GM19328 (cell line): ENCODE measurements at regions not wholly inside any gene's neighbourhood (a gene's known extent, or its start where the extent isn't known, plus 50 kb on each side); places are given as distances from the start of the nearest gene placed in this dataset.

ENCODE experiments used
- ATAC-seq: cut with Tn5 transposase; IDR thresholded peaks from one replicate; pipeline ENCODE4 v1.9.1; 2021; ENCODE audit warnings: mild to moderate bottlenecking, moderate library complexity; ENCODE audit not compliant: unreplicated experiment

DNA sequence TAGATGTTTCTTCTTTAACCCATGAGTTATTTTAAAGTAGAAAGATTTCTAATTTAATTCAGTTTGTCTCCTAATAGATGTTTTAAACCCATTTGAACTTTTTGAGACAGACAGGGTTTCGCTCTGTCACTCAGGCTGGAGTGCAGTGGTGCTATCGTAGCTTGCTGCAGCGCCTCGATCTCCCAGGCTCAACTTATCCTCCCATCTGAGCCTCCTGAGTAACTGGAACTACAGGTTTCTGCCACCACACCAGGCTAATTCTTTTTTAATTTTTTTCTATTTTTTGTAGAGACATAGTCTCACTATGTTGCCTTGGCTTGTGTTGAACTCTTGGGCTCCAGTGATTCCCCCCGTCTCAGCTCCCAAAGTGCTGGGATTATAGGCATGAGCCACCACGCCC lies 53.0 kb upstream of the RAB18 start:
- ATAC-seq = no peak

DNA sequence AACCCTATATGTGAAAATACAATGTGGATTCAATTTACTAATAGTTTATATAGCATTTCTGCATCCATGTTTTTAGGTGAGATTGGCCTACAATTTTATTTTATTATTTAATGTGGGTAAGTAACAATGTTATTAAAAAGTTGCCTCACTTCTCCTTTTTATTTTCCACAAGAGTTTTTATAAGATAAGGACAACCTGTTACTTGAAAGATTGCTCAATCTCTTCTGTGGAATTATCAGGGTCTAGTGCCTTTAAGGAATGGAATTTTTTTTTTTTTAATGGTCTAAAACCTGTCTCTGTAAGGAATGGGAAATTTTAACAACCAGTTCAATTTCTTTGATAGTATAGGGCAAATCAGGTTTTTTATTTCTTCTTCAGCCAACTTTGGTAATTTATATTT lies 53.9 kb upstream of the RAB18 start:
- no peak for ATAC-seq

DNA sequence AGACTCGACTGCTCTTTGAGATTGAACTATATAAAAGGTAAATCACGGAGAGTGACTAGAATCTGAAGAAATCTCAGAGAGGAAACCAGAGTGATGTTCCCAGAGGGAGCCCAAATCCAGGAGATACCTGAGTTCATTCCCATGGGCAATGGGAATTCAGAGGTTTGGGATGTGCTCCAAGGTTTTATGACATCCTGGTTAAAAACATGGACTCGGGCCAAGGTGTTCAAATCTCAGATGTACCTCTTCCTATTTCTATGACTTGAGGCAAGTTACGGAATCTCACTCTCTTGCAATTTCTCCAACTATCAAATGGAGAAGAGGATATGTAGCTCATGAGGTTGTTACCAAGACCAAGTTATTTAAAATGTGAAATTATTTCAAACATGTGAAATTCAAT lies 54.5 kb upstream of the RAB18 start:
- no peak for ATAC-seq

DNA sequence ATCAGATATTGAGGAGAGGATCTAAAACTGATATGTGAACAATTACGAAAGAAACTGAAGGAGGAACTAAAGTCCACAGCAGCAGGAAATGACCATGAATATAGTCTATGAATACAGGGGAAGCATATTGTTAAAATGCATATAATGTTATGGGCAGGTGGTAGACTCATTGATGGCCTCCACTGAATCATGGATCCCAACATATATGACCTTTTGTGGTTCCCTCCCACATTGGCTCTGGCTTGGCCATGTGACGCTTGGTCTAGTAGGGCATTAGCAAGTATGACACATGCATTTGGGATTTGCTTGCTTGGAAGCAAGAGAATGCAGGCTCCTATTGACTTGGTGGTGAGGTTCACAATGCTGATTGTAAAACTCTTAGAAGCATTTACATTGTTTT lies 55.2 kb upstream of the RAB18 start:
- no peak for ATAC-seq

DNA sequence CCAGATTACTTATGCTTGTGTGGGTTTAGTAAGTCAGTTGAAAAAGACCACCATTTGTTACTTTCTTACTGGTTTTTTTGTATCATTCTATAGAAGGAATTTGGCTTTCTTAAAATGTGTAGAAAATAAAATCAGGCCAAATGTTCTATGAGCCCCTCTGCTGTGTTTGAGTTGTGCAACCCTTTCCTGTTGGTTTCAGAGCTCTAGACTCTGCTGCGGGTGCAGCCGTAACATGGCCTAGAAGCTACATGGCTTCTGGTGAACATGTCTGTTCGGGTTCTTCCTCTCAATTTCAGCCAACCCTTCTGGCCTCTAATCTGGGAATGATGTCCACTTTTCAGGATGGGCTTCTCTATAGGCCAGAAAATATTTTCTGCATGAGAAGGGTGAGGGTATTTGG lies 56.6 kb upstream of the RAB18 start:
- no peak for ATAC-seq

DNA sequence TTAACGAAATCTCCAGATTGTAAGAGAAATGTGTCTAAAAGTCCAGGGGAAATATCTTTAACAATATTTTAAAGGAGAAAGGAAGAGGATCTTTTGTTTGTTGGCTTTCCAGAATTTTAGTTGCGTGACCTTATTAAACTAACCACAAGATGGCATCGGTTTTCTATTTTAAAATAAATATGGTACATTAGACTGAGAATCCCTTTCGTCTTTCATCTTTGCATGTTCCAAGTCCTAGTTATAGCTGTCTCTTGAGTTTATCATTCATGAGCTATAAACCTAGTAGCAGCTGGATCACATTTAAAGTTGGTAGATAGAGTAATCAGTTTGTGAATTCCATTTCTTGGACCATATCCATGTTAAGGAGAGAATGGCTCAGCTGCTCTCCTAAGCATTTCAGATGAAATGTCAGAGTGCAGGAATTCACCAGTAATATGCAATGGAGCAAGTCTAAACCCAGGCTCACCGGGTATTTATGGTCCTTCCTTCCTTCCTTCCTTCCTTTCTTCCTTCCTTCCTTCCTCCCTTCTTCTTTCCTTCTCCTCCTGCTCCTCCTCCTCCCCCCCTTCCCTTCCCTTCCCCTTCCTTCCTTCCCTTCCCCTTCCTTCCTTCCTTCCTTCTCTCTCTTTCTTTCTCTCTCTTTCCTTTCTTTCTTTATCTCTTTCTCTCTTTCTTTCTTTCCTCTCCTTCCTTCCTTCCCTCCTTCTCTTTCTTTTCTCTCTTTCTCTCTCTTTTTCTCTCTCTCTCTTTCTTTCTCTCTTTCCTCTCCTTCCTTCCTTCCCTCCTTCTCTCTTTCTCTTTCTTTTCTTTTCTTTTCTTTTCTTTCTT lies 57.8 kb upstream of the RAB18 start:
- no peak for ATAC-seq

DNA sequence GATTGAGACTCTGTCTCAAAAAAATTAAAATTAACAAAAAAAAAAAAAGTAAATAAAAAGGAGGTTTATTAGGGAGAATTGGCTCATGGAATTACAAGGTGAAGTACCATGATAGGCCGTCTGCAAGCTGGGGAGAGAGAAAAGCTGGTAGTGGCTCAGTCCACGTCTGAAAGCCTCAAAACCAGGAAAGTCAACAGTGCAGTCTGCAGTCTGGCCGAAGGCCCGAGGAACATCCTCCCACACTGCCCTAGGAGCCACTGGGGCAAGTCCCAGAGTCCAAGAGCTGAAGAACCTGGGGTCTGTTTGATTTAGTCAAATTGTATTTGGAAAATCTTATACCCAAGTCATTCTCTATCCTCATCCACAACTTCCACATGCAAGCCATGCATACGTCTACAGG lies 59.0 kb upstream of the RAB18 start:
- no peak for ATAC-seq

DNA sequence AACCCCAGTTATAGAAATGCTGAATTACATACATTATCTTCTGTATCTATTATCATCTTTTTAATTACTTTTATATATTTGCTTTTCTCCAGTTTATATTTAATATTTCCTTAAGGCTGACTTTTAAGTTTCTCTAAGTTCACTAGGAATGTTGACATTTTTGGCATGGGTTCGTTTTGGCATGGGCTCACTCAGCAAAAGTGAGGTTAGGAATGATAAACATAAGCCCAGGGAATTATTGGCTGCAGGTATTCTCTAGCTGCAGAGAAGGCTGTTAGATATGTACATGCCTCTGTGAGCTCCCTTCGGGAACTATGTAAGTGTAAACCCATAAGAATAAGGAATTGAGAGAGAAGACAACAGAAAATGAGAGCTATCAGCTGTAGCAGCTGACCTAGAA lies 63.6 kb upstream of the RAB18 start:
- ATAC-seq = no peak

DNA sequence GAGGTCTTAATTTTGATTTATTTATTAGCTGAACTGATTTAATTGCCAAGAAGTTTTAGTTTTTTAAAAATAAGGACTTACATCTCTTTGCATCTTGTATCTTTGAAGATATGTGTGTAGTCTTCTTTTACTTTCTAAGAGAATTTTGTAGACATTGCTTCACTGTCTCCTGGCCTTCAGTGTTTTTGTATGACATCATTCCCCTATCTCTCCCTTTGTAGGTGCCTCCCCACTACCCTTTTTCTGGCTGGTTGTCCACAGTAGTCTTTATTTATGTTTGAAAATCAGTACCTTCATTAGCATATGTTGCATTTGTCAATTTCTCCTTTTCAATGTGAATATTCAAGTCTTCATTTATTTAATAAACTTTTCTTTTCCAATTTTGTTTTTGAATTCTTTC lies 64.1 kb upstream of the RAB18 start:
- ATAC-seq = no peak

DNA sequence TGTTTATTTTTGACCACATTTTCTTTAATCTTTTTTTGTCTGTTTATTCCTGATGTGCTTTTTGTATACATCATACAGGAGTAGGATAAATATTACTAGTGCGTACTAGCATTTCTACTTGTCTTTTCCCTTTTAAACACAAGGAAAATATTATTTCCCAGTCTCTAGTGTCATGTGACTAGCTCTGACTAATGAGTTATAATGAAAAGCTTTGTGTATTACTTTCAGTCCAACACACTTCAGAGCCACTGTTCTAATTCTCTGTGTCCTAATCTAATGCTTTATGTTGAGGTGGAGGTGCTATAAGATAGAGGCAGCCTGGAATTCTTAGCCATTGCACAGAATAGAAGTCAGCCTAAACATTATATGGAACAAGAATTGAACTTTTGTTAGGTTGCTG lies 65.0 kb upstream of the RAB18 start:
- no peak for ATAC-seq

DNA sequence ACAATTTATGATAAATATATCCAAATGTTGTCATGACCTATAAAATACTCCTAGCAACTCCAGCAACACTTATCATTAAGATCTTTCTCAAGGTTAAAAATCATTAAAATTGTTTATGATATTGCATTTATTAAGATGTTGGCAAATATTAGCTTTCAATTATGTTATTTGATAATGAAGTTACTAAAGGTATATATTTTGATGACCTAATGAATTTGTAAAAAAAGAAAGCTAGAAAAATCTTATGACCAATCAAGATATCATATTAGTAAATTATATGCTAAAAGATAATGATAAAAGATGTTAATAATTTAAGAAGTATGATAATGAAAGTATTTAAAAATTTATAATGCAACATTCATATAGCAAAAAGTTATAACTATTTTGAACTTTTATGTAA lies 66.3 kb upstream of the RAB18 start:
- no peak for ATAC-seq

DNA sequence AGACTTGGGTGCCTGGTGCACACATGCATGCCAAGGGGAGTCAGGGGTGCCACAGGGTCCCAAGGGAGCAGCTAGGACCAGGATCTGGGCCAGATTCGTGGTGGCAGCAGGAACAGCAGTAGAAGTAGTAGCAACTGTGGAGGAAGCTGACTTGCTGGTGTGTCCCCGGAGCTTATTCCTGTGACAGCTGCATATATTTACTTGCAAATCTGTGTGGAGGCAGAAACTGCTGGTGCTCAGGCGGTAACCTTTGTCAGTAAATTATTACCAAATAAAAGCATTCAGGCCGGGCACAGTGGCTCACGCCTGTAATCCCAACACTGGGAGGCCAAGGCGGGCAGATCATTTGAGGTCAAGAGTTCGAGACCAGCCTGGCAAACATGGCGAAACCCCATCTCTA lies 67.4 kb upstream of the RAB18 start:
- ATAC-seq = no peak

DNA sequence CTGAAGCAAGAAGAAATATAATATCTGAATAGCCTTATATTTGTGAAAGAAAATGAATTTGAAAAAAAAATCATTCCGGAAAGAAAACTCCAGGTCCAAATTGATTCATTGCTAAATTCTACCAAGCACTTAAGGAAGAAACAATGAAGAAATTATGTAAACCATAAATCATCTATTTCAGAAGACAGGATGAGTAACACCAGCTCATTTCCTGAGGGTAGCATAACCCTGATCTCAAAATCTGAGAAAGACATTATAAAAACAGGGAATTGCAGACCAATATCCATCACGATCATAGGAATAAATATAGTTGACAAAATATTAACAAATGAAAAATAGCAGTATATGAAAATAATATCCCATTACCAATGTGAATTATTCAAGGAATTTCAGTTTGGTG lies 70.1 kb upstream of the RAB18 start:
- no peak for ATAC-seq

DNA sequence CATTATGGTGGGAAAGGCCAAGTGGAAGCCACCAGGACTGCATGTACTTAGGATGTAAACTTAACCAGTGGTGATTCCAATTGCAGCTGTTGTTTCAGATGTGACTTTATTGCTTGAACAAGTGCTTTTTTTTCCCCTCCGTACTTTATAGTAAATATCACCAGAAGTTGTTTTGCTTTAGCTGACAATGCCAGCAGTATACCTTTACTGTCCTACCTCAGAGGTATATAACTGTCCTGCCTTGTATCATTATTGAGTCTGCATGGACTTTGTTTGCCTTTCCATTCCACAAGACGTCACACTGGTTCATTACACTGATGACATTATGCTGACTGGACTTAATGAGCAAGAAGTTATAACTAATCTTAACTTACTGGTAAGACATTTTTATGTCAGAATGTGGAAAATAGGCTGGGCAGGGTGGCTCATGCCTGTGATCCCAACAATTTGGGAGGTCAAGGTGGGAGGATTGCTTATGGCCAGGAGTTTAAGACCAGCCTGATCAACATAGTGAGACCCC lies 77.1 kb upstream of the RAB18 start:
- no peak for ATAC-seq

DNA sequence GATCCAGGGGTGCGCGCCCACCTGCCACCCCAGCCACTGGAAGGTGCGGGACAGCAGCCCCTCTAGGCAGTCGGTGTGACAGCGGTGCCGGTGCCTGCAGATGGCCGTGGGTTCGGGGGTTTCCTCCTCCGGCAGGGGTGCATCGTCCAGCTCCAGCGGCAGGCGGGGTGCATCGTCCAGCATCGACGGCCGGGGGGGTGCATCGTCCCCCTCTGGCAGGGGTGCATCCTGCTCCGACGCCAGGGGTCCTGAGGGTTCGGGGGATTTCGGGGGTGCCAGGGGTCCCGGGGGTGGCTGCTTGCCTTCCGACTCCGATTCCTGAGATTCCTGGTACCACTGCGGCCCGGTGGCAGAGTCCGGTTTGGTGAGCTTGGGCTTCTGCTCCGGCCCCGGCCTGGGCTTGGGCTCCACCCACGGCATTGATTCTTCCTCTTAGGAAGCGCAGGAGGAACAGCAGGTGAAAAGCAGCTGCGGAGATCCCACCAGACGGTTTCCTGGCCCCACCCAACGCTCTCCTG lies 90.2 kb upstream of the RAB18 start:
- no peak for ATAC-seq

DNA sequence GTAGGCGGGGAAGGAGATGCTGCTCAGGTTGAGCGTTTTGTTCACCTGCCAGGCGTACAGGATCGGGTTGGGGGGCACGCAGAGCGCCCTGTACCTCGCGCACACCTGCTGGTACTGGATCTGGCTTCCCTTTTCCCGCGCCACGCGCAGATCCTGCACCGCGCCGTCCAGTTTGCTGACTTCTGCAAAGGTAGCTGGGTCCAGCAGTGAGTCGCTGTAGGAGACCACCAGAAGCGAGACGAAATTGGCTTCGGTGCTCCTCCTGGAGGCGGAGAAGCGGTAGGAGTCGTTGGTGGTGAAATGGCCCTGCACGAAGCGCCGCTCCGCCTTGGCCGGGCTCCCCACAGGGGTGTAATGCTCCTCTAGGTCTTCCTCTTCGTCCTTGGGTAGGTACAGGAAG lies 90.7 kb upstream of the RAB18 start:
- ATAC-seq = no peak

DNA sequence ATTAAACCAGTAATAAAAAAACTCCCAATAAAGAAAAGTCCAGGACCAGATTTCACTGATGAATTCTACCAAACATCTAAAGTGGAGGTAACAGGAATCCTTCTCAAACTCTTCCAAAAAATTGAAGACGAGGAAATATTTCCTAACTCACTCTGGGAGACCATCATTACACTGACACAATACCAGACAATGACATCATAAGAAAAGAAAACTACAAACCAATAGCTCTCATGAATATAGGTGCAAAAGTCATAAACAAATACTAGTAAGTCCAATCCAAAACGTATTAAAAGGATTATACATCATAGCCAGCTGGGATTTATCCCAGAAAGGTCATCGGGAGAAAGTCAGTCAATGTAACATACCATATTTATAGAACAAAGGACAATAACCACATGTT lies 94.0 kb upstream of the RAB18 start:
- ATAC-seq = no peak

DNA sequence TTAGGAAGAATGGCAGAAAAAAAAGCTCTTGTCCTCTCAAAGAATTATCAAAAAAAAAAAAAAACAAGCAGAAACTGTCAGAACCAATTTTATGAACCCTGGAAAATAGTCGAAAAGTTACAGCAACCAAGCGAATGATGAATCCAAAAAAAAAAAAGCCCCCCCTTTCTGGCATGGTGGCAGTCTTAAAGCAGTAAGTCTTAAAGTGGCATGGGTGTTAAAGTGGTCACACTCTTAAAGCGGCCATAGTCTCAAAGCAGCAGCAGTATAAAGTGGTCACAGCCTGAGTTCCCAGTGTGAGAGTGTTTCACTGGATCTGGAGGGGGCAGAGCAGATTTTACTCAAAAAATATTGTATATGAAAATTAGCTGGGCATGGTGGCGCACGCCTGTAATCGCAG lies 96.8 kb upstream of the RAB18 start:
- ATAC-seq = no peak

DNA sequence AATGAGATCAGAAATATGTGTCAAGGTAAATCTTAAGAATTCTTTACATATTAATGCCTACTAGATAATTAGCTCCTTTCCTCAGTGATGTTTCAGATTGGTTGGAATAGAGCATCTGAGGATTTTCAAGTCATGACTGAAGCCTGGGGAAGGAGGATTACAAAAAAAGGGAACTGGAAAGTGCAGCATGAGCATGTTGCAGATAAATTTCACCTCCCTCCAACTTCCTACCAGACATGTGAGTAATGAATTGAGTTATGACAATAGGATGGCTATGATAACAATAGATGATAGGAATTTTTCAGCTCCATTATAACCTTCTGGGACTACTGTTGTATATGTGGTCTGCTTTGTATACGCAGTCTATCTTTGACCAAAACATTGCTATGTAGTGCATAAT lies 104.2 kb upstream of the RAB18 start:
- ATAC-seq = no peak

DNA sequence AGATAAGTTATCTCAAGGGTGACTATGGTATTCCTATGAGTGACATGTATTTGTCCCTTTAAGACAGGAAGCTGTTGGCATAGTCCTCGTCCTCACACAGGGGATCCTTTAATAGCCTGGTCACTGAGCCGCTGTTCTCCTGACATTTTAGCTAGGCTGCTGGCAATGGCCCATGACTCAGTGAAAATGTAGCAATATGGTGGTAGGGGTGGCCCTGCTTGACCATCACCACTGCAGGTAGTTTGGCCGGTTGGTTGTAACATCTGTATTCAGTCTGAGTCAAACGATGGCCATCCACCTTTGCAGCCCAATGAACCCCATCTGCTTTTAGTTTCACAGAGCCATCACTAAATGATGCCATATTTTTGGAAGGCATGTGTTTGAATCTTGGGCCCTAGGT lies 110.1 kb upstream of the RAB18 start:
- ATAC-seq = no peak

DNA sequence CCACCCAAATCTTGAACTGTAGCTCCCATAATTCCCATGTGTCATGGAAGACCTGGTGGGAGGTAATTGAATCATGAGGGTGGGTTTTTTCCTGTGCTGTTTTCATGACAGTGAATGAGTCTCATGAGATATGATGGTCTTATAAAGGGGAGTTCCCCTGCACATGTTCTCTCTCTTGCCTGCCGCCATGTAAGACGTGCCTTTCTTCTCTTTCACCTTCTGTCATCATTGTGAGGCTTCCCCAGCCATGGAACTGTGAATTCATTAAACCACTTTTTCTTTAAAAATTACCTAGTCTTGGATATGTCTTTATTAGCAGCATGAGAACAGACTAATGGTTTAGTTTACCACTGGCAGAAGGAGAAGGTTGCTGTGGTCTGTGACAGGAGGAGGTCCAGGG lies 111.5 kb upstream of the RAB18 start:
- ATAC-seq = no peak

DNA sequence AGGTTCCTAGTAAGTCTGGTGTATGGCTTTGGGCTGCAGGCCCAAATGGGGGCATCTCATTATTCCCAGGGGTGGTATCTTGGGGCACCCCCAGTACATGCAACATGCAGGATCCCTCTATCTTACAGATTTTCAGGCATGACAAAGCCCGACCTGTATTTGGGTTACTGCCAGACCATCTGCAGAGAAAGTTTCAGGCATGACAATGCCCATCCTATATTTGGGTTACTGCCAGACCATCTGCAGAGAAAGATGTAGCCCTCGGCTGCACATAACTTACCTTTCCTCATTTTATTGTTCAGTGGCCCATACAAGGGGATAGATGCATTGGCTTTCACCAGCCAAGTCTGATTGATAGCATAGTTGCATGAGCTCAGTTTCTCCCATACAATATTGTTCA lies 112.2 kb upstream of the RAB18 start:
- ATAC-seq = no peak

DNA sequence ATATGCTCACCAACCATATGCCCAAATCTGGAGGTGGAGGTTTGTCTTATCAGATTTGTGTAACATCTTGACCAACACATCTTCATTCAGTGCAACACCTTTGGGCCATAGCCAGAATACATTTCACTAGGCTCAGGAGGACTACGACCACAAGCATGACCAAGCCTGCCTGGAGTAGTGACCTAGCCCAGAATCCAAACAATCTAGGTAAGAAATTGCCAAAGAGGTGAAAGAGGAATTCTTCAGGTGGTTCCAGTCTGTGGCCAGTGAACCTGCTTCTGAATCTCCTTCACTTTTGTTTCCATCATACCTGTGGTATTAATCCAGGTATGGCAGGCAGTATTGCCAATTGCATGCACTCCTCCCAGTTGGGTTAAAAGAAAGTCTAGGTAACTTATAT lies 112.8 kb upstream of the RAB18 start:
- ATAC-seq = no peak
